ENCODE measurements at regions not wholly inside any gene's neighbourhood (a gene's known extent, or its start where the extent isn't known, plus 50 kb on each side); places are given as distances from the start of the nearest gene placed in this dataset.
"Not testable (repeated sequence)": the region's sequence is repeated elsewhere in the genome, so short reads cannot be mapped to it uniquely, and the experiment has no call there.

- TF ChIP-seq CTCF (IDR thresholded peaks at IDR 0.05); RELA (CRISPR knock-in tag; IDR thresholded peaks at IDR 0.05; ENCODE audit: borderline replicate concordance); USF1 (CRISPR knock-in tag; IDR thresholded peaks at IDR 0.05); GABPB1 (CRISPR knock-in tag; IDR thresholded peaks at IDR 0.05); SP1 (CRISPR knock-in tag; conservative IDR thresholded peaks at IDR 0.05); NR2C2 (CRISPR knock-in tag; IDR thresholded peaks at IDR 0.05); MAX (CRISPR knock-in tag; IDR thresholded peaks at IDR 0.05): not testable (repeated sequence)
Observed at GRCh38 chr20:43381533-43381932, 76.2 kb upstream of the SRSF6 start.

All from WTC11 (cell line).